ENCODE measurements at regions not wholly inside any gene's neighbourhood (a gene's known extent, or its start where the extent isn't known, plus 50 kb on each side); places are given as distances from the start of the nearest gene placed in this dataset.

- no peak for TF ChIP-seq EZH2phosphoT487 (IDR thresholded peaks at IDR 0.05; ENCODE audit: borderline replicate concordance, low read depth, low read length)
- TF ChIP-seq CTCF (conservative IDR thresholded peaks at IDR 0.05; ENCODE audit: low read length) = no peak
Measured at GRCh38 chr11:8803973-8804372, 107.0 kb upstream of the AKIP1 start.

Measured in OCI-LY7 (cell line).